ENCODE measurements at regions not wholly inside any gene's neighbourhood (a gene's known extent, or its start where the extent isn't known, plus 50 kb on each side); places are given as distances from the start of the nearest gene placed in this dataset.

GRCh38 chr1:198865319-198865718 lies 226.5 kb downstream of the PTPRC start:
- Histone ChIP-seq H3K36me3 (no peaks in the 10 kb centered on the region), H3K27me3 (no peaks in the 10 kb centered on the region), H3K4me3 (no peak overlapping the region), H3K27ac (no peak overlapping the region), H3K9me3 (no peaks in the 10 kb centered on the region), H3K4me1 (no peaks in the 10 kb centered on the region)
- TF ChIP-seq POLR2A (IDR thresholded peaks at IDR 0.05), result no peak
- TF ChIP-seq POLR2AphosphoS5 (IDR thresholded peaks at IDR 0.05), result no peak
- TF ChIP-seq EP300 (IDR thresholded peaks at IDR 0.05), result no peak
- TF ChIP-seq CTCF (IDR thresholded peaks at IDR 0.05), result no peak
- no peak for ATAC-seq (ENCODE audit: low FRiP score in 2 of 2)
- WGBS, 2 donors, result 63 to 66% methylated on average over 2 of the region's 2 CpGs
- no peak for DNase-seq

- WGBS, 2 donors, result 80 to 85% methylated on average over 6 of the region's 6 CpGs
- Histone ChIP-seq H3K4me3 (no peak overlapping the region), H3K9me3 (no peaks in the 10 kb centered on the region), H3K36me3 (no peaks in the 10 kb centered on the region), H3K4me1 (no peaks in the 10 kb centered on the region), H3K27me3 (no peaks in the 10 kb centered on the region), H3K27ac (no peak overlapping the region)
- TF ChIP-seq POLR2AphosphoS5 (IDR thresholded peaks at IDR 0.05), result no peak
- TF ChIP-seq EP300 (IDR thresholded peaks at IDR 0.05), result no peak
- DNase-seq (no peak), ATAC-seq (ENCODE audit: low FRiP score in 2 of 2) (no peak)
Measured at GRCh38 chr1:198867182-198867581, 228.3 kb downstream of the PTPRC start.

GRCh38 chr1:198873696-198874230 lies 234.9 kb downstream of the PTPRC start:
- Histone ChIP-seq H3K36me3 (peaks cover 0 to 6% (median 0%) of the 10 kb centered on the region in 4 donors), H3K4me1 (no peaks in the 10 kb centered on the region), H3K9me3 (no peaks in the 10 kb centered on the region), H3K27me3 (no peaks in the 10 kb centered on the region), H3K4me3 (no peak overlapping the region), H3K27ac (no peak overlapping the region)
- no peak for ATAC-seq (ENCODE audit: low FRiP score in 2 of 2)
- DNase-seq, result no peak
- TF ChIP-seq CTCF (IDR thresholded peaks at IDR 0.05) (no peak), POLR2A (IDR thresholded peaks at IDR 0.05) (no peak), POLR2AphosphoS5 (IDR thresholded peaks at IDR 0.05) (no peak), EP300 (IDR thresholded peaks at IDR 0.05) (no peak)
- 84 to 97% methylated on average over 2 of the region's 2 CpGs for WGBS, 2 donors

GRCh38 chr1:198876371-198876871 lies 237.6 kb downstream of the PTPRC start:
- H3K4me3 ChIP-seq, result no peak overlapping the region
- peaks cover 5 to 8% (median 6%) of the 10 kb centered on the region in 4 donors for H3K4me1 ChIP-seq
- no peak for ATAC-seq (ENCODE audit: low FRiP score in 2 of 2)
- H3K36me3 ChIP-seq, result peaks cover 0 to 6% (median 0%) of the 10 kb centered on the region in 4 donors
- no peaks in the 10 kb centered on the region for H3K9me3 ChIP-seq
- TF ChIP-seq CTCF (IDR thresholded peaks at IDR 0.05), result no peak
- no peak for TF ChIP-seq EP300 (IDR thresholded peaks at IDR 0.05)
- no peak for TF ChIP-seq POLR2AphosphoS5 (IDR thresholded peaks at IDR 0.05)
- no peak for TF ChIP-seq POLR2A (IDR thresholded peaks at IDR 0.05)
- WGBS, 2 donors, result 88 to 90% methylated on average over 10 of the region's 10 CpGs
- no peaks in the 10 kb centered on the region for H3K27me3 ChIP-seq
- no peak overlapping the region for H3K27ac ChIP-seq
- no peak for DNase-seq

GRCh38 chr1:198878566-198878965 lies 239.7 kb downstream of the PTPRC start:
- Histone ChIP-seq H3K4me1 (peaks cover 5 to 8% (median 6%) of the 10 kb centered on the region in 4 donors), H3K27me3 (no peaks in the 10 kb centered on the region), H3K9me3 (no peaks in the 10 kb centered on the region), H3K4me3 (no peak overlapping the region), H3K36me3 (peaks cover 0 to 6% (median 0%) of the 10 kb centered on the region in 4 donors), H3K27ac (no peak overlapping the region)
- DNase-seq (no peak), ATAC-seq (ENCODE audit: low FRiP score in 2 of 2) (no peak)
- WGBS, 2 donors, result 97 to 98% methylated on average over 2 of the region's 2 CpGs
- no peak for TF ChIP-seq EP300 (IDR thresholded peaks at IDR 0.05)
- no peak for TF ChIP-seq CTCF (IDR thresholded peaks at IDR 0.05)
- no peak for TF ChIP-seq POLR2A (IDR thresholded peaks at IDR 0.05)
- no peak for TF ChIP-seq POLR2AphosphoS5 (IDR thresholded peaks at IDR 0.05)

Data from upper lobe of left lung (tissue), 6 donors.